Panc1 (cell line): ENCODE measurements at regions not wholly inside any gene's neighbourhood (a gene's known extent, or its start where the extent isn't known, plus 50 kb on each side); places are given as distances from the start of the nearest gene placed in this dataset.

Experiments
- CTCF ChIP-seq: fragments of 450-650 bp; IDR thresholded peaks from 2 replicates; pipeline ENCODE4 v1.5.1; 2017; ENCODE audit warnings: mild to moderate bottlenecking
- POLR2AphosphoS5 ChIP-seq: IDR thresholded peaks from 2 replicates; pipeline ENCODE4 v1.6.1; 2012; ENCODE audit warnings: mild to moderate bottlenecking, low read depth, low read length, moderate library complexity
- REST ChIP-seq, 2 experiments: IDR thresholded peaks; 2 replicates each; pipeline ENCODE4 v1.6.1; 2011 to 2012; ENCODE audit warnings: low read depth in 2 of 2, control low read depth in 1 of 2, low read length in 1 of 2, mild to moderate bottlenecking in 1 of 2, moderate library complexity in 1 of 2; ENCODE audit not compliant: insufficient read depth in 1 of 2
- SIN3A ChIP-seq: IDR thresholded peaks from 2 replicates; pipeline ENCODE4 v1.6.1; 2012; ENCODE audit warnings: low read depth, mild to moderate bottlenecking, low read length, moderate library complexity, borderline replicate concordance; ENCODE audit not compliant: insufficient read depth

- no peak for TF ChIP-seq CTCF
- TF ChIP-seq REST (IDR thresholded peaks at IDR 0.05; ENCODE audit: insufficient read depth in 1 of 2, low read depth in 2 of 2, low read length in 1 of 2) = no peak
- no peak for TF ChIP-seq SIN3A
- no peak for TF ChIP-seq POLR2AphosphoS5
These were observed 747.4 kb upstream of the NECTIN3 start for GRCh38 chr3:110324171-110324705.
